GM12872 (cell line): ENCODE measurements at regions not wholly inside any gene's neighbourhood (a gene's known extent, or its start where the extent isn't known, plus 50 kb on each side); places are given as distances from the start of the nearest gene placed in this dataset.

Experiments
- CTCF ChIP-seq: IDR thresholded peaks from 3 replicates; pipeline ENCODE4 v1.5.1; 2011; ENCODE audit warnings: low read depth, mild to moderate bottlenecking, low read length, moderate library complexity; ENCODE audit not compliant: insufficient read depth

- no peak for TF ChIP-seq CTCF
Measured at GRCh38 chr4:57974821-57975220, 864.6 kb upstream of the IGFBP7 start.

GRCh38 chr4:57973819-57974218 is 863.6 kb upstream of the IGFBP7 start:
- TF ChIP-seq CTCF = no peak

GRCh38 chr4:57971261-57971660 is 861.1 kb upstream of the IGFBP7 start:
- TF ChIP-seq CTCF = no peak

GRCh38 chr4:57966987-57967760 is 857.0 kb upstream of the IGFBP7 start:
- TF ChIP-seq CTCF = no peak

- TF ChIP-seq CTCF = no peak
Measured at GRCh38 chr4:57945298-57945697, 835.1 kb upstream of the IGFBP7 start.

GRCh38 chr4:57943682-57944081 is 833.5 kb upstream of the IGFBP7 start:
- TF ChIP-seq CTCF = no peak

GRCh38 chr4:57926311-57926710 is 816.1 kb upstream of the IGFBP7 start:
- TF ChIP-seq CTCF = no peak
